ENCODE measurements at regions not wholly inside any gene's neighbourhood (a gene's known extent, or its start where the extent isn't known, plus 50 kb on each side); places are given as distances from the start of the nearest gene placed in this dataset.
"Not testable (repeated sequence)": the region's sequence is repeated elsewhere in the genome, so short reads cannot be mapped to it uniquely, and the experiment has no call there.

GRCh38 chr4:77220828-77221613, 64.0 kb downstream of the CCNG2 start:
- no peak for FAIRE-seq
- DNase-seq (ENCODE audit: low spot score in 2 of 2) = no peak

GRCh38 chr4:77225022-77225421, 68.0 kb downstream of the CCNG2 start:
- DNase-seq (ENCODE audit: low spot score in 2 of 2) (no peak), FAIRE-seq (no peak)

DNA sequence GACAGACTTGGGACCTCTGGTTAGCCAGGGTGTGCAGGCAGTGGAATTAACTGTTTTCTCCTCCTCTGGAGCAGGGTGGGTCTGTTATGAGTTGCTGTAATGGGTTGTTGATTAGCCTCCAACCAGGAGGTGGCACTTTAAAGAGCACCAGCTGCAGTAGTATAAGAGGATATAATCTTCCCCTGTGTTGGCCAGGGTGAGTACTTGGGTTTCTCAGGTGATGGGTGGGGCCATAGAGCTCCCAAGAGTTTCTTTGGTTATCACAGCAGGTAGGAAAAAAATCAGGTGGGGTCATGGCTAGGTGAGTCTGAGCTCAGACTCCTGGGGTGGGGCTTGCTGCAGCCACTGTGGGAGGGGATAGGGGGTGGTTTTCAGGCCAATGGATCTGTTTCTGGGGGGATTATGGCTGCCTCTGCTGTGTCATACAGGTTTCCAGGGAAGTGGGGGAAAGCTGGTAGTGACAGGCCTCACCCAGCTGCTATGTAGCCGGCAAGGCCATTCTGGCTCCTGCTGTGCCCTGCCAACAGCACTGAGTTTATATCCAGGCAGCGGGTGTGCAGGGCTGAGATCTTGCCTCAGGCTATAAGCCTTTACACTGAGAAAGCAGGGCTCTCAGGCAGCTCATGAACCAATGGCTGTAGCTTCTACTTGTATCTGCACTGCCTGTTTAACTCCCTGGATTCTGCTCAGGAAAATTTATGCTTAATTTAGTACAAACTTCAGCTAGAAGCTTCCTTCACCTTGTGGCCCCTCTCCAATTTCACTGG, 70.1 kb downstream of the CCNG2 start:
- DNase-seq (ENCODE audit: low spot score in 2 of 2) (no peak), FAIRE-seq (no peak)

- no peak for DNase-seq (ENCODE audit: low spot score in 2 of 2)
- FAIRE-seq = no peak
Measured at GRCh38 chr4:77229433-77229832, 72.4 kb downstream of the CCNG2 start.

DNA sequence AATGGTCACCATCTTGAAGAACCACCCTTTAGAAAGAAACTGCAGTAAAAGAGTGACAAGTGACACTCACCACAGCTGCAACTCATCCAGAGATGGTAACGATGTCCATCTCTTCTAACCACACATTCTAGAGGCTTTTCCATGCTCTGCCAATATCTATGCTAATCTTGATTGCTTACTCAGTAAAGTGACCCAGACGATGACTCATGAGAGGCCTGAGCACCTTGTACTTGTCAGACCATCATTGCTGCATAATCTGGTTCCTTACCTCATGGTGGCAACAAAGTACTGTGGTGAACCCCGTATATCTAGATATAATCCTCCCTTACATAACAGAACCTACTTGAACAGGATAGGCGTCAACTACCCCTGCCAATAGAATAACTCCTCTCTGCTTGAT, 75.6 kb downstream of the CCNG2 start:
- FAIRE-seq (no peak), DNase-seq (ENCODE audit: low spot score in 2 of 2) (no peak)

DNA sequence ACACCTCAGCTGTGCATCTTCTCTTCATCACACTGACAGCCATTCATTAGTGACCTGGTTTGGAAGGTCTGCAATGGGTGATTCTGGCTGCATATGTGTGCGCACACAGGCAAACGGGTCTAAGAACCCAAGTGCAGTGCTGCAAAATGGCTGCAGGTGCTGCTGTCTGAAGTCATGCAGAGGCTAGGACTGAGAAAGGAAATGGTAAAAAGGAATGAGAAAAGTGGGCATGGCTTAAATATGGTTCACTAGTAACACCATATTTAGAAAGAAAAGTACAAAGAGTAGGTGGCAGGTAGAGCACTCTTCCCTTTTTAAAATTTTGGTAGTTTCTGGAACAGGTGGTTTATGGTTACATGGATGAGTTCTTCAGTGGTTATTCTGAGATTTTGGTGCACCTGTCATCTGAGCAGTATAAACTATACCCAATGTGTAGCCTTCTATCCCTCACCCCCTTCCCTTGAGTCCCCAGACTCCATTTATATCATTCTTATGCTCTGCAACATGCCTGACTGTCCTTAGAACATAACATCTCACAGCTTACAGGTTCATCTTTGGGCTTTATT, 78.4 kb downstream of the CCNG2 start:
- no peak for FAIRE-seq
- DNase-seq (ENCODE audit: low spot score in 2 of 2) = no peak

DNA sequence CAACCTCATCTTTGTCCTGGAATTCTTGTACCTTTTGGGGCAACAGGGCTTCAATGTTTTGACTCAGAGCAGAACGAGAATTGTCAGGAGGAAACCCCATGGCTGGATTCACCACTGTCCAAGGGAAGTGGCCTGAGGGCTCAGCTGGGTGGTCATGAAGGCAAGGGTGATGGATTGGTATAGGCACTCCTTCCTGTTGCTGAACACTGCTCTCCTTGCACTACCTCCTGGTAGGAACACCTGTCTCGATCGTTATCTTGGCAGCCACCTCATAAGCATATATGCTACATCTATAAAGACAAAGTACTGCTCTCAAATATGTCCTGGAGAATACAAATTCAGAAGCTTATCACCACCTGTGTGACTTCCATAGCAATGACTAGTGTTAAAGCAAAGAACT, 79.8 kb downstream of the CCNG2 start:
- FAIRE-seq (no peak), DNase-seq (ENCODE audit: low spot score in 2 of 2) (no peak)

GRCh38 chr4:77240469-77241066, 83.6 kb downstream of the CCNG2 start:
- no peak for FAIRE-seq
- peak in 1 of 2 donors; percentile 36 for DNase-seq (ENCODE audit: low spot score in 2 of 2)

- DNase-seq (ENCODE audit: low spot score in 2 of 2) = no peak
- no peak for FAIRE-seq
Measured at GRCh38 chr4:77248805-77249204, 91.8 kb downstream of the CCNG2 start.

GRCh38 chr4:77251751-77252150, 94.7 kb downstream of the CCNG2 start:
- DNase-seq (ENCODE audit: low spot score in 2 of 2) (no peak), FAIRE-seq (no peak)

GRCh38 chr4:77263247-77263646, 106.2 kb downstream of the CCNG2 start:
- FAIRE-seq (no peak), DNase-seq (ENCODE audit: low spot score in 2 of 2) (no peak)

DNA sequence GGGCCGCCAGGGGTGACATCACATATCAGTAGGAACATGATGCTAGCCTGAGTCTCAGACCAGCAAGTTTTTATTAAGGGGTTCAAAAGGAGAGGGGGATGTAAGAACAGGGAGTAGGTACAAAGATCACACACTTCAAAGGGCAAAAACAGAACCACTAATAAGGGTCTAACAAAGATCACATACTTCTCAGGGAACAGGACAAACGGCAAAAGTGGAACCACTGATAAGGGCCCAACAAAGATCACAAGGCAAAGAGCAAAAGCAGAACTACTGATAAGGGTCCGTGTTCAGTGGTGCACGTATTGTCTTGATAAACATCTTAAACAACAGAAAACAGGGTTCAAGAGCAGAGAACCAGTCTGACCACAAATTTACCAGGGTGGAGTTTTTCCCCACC, 107.0 kb downstream of the CCNG2 start:
- FAIRE-seq; DNase-seq (ENCODE audit: low spot score in 2 of 2): not testable (repeated sequence)

DNA sequence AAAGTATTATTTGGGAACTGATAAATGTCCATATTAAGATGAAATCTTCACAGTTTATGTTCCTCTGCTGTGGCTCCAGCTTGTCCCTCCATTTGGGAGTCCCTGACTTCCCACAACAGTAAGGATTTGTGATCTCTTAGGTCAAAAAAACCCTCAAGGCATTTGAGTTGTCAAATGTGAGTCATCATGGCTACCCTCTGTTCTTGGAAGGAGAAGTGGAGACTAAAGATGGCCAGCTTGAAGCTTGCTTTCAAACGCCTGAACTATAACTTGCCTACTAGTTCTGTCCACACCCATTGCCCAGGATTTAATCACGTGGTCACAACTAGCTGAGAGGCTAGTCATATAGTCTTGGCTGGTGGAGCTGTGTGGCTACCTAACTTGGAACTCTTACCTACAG, 107.8 kb downstream of the CCNG2 start:
- FAIRE-seq (no peak), DNase-seq (ENCODE audit: low spot score in 2 of 2) (no peak)

DNA sequence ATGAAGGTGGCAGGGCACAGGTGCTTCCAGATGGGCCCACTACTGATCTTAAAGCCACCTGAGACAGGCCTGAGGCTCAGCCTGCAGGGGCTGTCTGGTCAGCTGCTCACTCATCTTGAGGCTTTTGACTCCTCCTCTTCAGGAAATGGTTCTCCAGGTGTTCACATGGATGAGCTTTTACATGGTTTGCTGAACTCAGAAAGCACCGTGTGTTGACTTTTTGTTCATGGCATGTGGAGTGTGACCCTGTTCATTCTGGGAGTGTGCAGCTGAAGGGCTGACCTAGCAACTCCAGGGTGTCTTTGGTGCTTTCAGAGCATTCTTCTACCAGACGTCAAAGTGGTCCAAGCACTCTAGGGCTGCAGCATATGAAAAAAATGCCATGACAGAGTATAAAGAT, 111.1 kb downstream of the CCNG2 start:
- DNase-seq (ENCODE audit: low spot score in 2 of 2) = no peak
- no peak for FAIRE-seq

- DNase-seq (ENCODE audit: low spot score in 2 of 2) = no peak
- FAIRE-seq = no peak
Measured at GRCh38 chr4:77269505-77269904, 112.5 kb downstream of the CCNG2 start.

DNA sequence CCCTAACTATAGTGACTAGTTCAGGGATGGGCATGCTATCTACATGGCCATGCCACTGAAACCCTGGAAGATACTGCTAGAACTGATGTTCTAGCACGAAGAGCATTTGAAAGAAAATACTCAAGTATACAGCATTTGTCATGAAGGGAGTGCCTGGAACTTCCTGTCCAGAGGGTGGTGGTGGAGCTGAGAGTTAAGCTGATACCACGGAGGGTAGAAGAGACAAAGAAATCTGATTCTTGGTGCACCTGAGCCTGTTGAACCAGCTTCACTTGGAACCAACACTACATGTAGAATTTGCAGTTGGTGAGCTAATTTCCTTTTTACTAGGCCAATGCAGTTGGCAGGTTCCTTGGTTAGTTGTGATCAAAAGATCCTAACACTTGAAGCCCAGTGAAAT, 116.4 kb downstream of the CCNG2 start:
- DNase-seq (ENCODE audit: low spot score in 2 of 2) (no peak), FAIRE-seq (no peak)

DNA sequence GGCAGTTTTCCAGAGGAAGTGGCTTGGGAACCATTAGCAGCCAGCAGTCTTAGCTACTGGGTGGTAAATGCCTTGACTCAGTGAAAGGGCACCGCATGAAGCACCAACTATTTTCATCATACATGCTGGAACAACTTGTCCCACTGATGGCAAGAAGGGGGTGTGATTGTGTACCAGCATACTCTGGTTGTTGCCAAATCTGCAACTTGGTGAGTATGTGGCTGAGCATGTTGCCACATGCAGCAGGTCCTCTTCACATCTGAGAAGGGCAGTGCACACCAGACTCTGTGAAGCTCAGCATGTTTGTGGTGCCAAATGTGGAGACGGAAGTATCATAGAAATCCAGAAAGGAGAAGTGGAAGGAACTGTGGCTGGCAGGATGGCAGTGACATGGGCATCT, 122.1 kb downstream of the CCNG2 start:
- FAIRE-seq; DNase-seq (ENCODE audit: low spot score in 2 of 2): not testable (repeated sequence)

- no peak for FAIRE-seq
Measured at GRCh38 chr4:77282305-77282704, 125.3 kb downstream of the CCNG2 start.

GRCh38 chr4:77284036-77284435, 127.0 kb downstream of the CCNG2 start:
- DNase-seq (ENCODE audit: low spot score in 2 of 2) (no peak), FAIRE-seq (no peak)

More at GRCh38 chr4:77282305-77282704, 125.3 kb downstream of the CCNG2 start:
- no peak for DNase-seq (ENCODE audit: low spot score in 2 of 2)

GRCh38 chr4:77286906-77287305, 129.9 kb downstream of the CCNG2 start:
- DNase-seq (ENCODE audit: low spot score in 2 of 2) (no peak), FAIRE-seq (no peak)

DNA sequence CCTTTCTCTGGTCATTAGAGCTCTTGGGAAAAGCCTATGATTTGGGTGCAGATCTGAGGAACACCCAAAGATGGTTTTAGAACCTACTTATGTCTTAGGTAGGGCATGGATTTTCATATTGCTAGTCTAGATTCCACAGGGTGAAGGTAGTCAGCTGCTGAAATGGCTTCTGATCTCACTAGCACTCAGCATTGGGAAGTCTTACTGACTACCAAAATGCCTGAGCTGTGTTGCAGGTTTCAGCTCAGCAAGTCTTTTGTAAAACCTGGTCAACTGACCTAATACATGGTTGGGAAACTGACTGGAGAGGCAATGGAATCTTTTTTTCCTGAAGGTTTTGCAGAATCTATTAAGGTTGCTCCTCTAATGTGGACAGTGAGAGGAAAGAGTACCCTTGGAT, 136.4 kb downstream of the CCNG2 start:
- DNase-seq (ENCODE audit: low spot score in 2 of 2) (no peak), FAIRE-seq (no peak)

Measured in frontal cortex (tissue), 3 donors.